Stimulated activated CD4-positive, alpha-beta T cell treated with anti-CD3 and anti-CD28 coated beads, TNF-alpha, amount 100 ng/mL, for 24 hours (primary cell): ENCODE measurements at regions not wholly inside any gene's neighbourhood (a gene's known extent, or its start where the extent isn't known, plus 50 kb on each side); places are given as distances from the start of the nearest gene placed in this dataset.

Experiments
- DNase-seq, 3 experiments: peaks; one replicate each; pipeline ENCODE4 v3.0.0-alpha.2; 2020; ENCODE audit warnings: low read depth in 3 of 3

GRCh38 chr11:119937412-119937811 lies 200.5 kb downstream of the TRIM29 start:
- DNase-seq, result no peak

- no peak for DNase-seq
Measured at GRCh38 chr11:119936426-119936825, 201.5 kb downstream of the TRIM29 start.

GRCh38 chr11:119935349-119935925 lies 202.5 kb downstream of the TRIM29 start:
- DNase-seq, result no peak

GRCh38 chr11:119934866-119935265 lies 203.0 kb downstream of the TRIM29 start:
- no peak for DNase-seq

GRCh38 chr11:119934267-119934666 lies 203.6 kb downstream of the TRIM29 start:
- DNase-seq, result no peak

GRCh38 chr11:119933584-119933983 lies 204.3 kb downstream of the TRIM29 start:
- no peak for DNase-seq

- DNase-seq, result no peak
Measured at GRCh38 chr11:119932828-119933562, 204.0 kb upstream of the NECTIN1 start.

GRCh38 chr11:119928047-119928446 lies 199.0 kb upstream of the NECTIN1 start:
- no peak for DNase-seq

GRCh38 chr11:119924017-119924416 lies 195.0 kb upstream of the NECTIN1 start:
- DNase-seq, result no peak

- DNase-seq, result no peak
Measured at GRCh38 chr11:119921571-119921970, 192.6 kb upstream of the NECTIN1 start.

- no peak for DNase-seq
Measured at GRCh38 chr11:119920666-119921387, 191.8 kb upstream of the NECTIN1 start.

- no peak for DNase-seq
Measured at GRCh38 chr11:119919656-119920055, 190.7 kb upstream of the NECTIN1 start.

- DNase-seq, result no peak
Measured at GRCh38 chr11:119918347-119918746, 189.3 kb upstream of the NECTIN1 start.

- no peak for DNase-seq
Measured at GRCh38 chr11:119916568-119916967, 187.6 kb upstream of the NECTIN1 start.

- no peak for DNase-seq
Measured at GRCh38 chr11:119912229-119912628, 183.2 kb upstream of the NECTIN1 start.

GRCh38 chr11:119910650-119911049 lies 181.7 kb upstream of the NECTIN1 start:
- no peak for DNase-seq

GRCh38 chr11:119910051-119910450 lies 181.1 kb upstream of the NECTIN1 start:
- DNase-seq, result no peak

GRCh38 chr11:119909495-119909894 lies 180.5 kb upstream of the NECTIN1 start:
- DNase-seq, result no peak

- DNase-seq, result no peak
Measured at GRCh38 chr11:119909077-119909476, 180.1 kb upstream of the NECTIN1 start.

- no peak for DNase-seq
Measured at GRCh38 chr11:119908573-119908904, 179.5 kb upstream of the NECTIN1 start.

GRCh38 chr11:119907878-119908572 lies 179.0 kb upstream of the NECTIN1 start:
- DNase-seq, result no peak

- DNase-seq, result no peak
Measured at GRCh38 chr11:119907122-119907851, 178.3 kb upstream of the NECTIN1 start.
